ENCODE measurements at regions not wholly inside any gene's neighbourhood (a gene's known extent, or its start where the extent isn't known, plus 50 kb on each side); places are given as distances from the start of the nearest gene placed in this dataset.

DNA sequence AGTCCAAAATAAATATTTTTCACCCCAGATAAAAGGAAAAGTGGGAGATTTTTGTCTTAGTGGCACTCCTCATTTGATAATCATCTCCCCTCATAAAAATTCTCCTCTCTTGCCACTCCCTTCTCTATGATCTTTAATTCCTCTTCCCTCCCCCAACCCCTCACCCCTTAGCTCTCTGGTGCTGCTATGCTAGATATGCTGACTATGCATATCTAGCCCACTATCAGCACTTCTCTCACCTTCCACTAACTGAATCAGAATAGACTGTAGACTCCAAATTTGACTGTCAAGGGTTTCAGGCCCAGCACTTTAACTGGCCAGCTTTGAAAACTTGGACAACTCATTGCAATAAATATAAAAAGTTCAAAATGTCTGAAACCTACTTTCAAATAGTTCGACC is 254.2 kb downstream of the ETNK1 start:
- TF ChIP-seq, protein P1, sequence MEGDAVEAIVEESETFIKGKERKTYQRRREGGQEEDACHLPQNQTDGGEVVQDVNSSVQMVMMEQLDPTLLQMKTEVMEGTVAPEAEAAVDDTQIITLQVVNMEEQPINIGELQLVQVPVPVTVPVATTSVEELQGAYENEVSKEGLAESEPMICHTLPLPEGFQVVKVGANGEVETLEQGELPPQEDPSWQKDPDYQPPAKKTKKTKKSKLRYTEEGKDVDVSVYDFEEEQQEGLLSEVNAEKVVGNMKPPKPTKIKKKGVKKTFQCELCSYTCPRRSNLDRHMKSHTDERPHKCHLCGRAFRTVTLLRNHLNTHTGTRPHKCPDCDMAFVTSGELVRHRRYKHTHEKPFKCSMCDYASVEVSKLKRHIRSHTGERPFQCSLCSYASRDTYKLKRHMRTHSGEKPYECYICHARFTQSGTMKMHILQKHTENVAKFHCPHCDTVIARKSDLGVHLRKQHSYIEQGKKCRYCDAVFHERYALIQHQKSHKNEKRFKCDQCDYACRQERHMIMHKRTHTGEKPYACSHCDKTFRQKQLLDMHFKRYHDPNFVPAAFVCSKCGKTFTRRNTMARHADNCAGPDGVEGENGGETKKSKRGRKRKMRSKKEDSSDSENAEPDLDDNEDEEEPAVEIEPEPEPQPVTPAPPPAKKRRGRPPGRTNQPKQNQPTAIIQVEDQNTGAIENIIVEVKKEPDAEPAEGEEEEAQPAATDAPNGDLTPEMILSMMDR (IDR thresholded peaks at IDR 0.05; ENCODE audit: poor library complexity, severe bottlenecking) = no peak
- no peak for TF ChIP-seq RAD21 (conservative IDR thresholded peaks at IDR 0.05)
- no peak for TF ChIP-seq TAF1 (IDR thresholded peaks at IDR 0.05; ENCODE audit: low read depth)

Data from neural cell (in vitro differentiated cells).